Caki2 (cell line): ENCODE measurements at regions not wholly inside any gene's neighbourhood (a gene's known extent, or its start where the extent isn't known, plus 50 kb on each side); places are given as distances from the start of the nearest gene placed in this dataset.

Source experiments
- DNase-seq: peaks from one replicate; pipeline ENCODE4 v3.0.0-alpha.2; 2015; ENCODE audit warnings: low read depth
- in situ Hi-C: cut with HindIII; loops from 2 replicates; pipeline ENCODE4 v1.10.0; 2016; ENCODE audit warnings: low sequenced_read_pairs, low pct_unique_long_range_greater_than_20kb, mixed read lengths

- no peak for DNase-seq
- in situ Hi-C loops: no loop called here
These were observed 93.7 kb upstream of the SOD3 start for GRCh38 chr4:24701683-24702082.

- in situ Hi-C loops: no loop called here
- no peak for DNase-seq
These were observed 93.1 kb upstream of the SOD3 start for GRCh38 chr4:24702281-24702680.

- in situ Hi-C loops: no loop called here
- DNase-seq: no peak
These were observed 92.1 kb upstream of the SOD3 start for GRCh38 chr4:24703298-24703697.

GRCh38 chr4:24704149-24704548 lies 91.2 kb upstream of the SOD3 start:
- in situ Hi-C loops: no loop called here

GRCh38 chr4:24705016-24705753 lies 90.2 kb upstream of the SOD3 start:
- DNase-seq: no peak
- in situ Hi-C loops: no loop called here

More at GRCh38 chr4:24704149-24704548, 91.2 kb upstream of the SOD3 start:
- DNase-seq: no peak

GRCh38 chr4:24713604-24714003 lies 81.8 kb upstream of the SOD3 start:
- no peak for DNase-seq
- in situ Hi-C loops: no loop called here

GRCh38 chr4:24719615-24720014 lies 75.8 kb upstream of the SOD3 start:
- in situ Hi-C loops: no loop called here
- no peak for DNase-seq

GRCh38 chr4:24720436-24720835 lies 74.9 kb upstream of the SOD3 start:
- in situ Hi-C loops: no loop called here
- DNase-seq: no peak

- in situ Hi-C loops: no loop called here
- DNase-seq: no peak
These were observed 74.4 kb upstream of the SOD3 start for GRCh38 chr4:24720979-24721378.

GRCh38 chr4:24722026-24722568 lies 73.3 kb upstream of the SOD3 start:
- DNase-seq: no peak

GRCh38 chr4:24727390-24728224 lies 67.8 kb upstream of the SOD3 start:
- no peak for DNase-seq
- in situ Hi-C loops: no loop called here

More at GRCh38 chr4:24722026-24722568, 73.3 kb upstream of the SOD3 start:
- in situ Hi-C loops: no loop called here

- DNase-seq: no peak
- in situ Hi-C loops: no loop called here
These were observed 66.1 kb upstream of the SOD3 start for GRCh38 chr4:24729119-24729730.

- in situ Hi-C loops: no loop called here
These were observed 64.9 kb upstream of the SOD3 start for GRCh38 chr4:24730256-24731001.

GRCh38 chr4:24731448-24731847 lies 63.9 kb upstream of the SOD3 start:
- in situ Hi-C loops: no loop called here
- DNase-seq: no peak

More at GRCh38 chr4:24730256-24731001, 64.9 kb upstream of the SOD3 start:
- DNase-seq: no peak

GRCh38 chr4:24734511-24734910 lies 60.9 kb upstream of the SOD3 start:
- in situ Hi-C loops: no loop called here

GRCh38 chr4:24736066-24736465 lies 59.3 kb upstream of the SOD3 start:
- in situ Hi-C loops: no loop called here
- no peak for DNase-seq

More at GRCh38 chr4:24734511-24734910, 60.9 kb upstream of the SOD3 start:
- no peak for DNase-seq

GRCh38 chr4:24741910-24742309 lies 53.5 kb upstream of the SOD3 start:
- no peak for DNase-seq
- in situ Hi-C loops: no loop called here

GRCh38 chr4:24742335-24742734 lies 53.0 kb upstream of the SOD3 start:
- no peak for DNase-seq
- in situ Hi-C loops: no loop called here
